Nephron (organoid): ENCODE measurements at regions not wholly inside any gene's neighbourhood (a gene's known extent, or its start where the extent isn't known, plus 50 kb on each side); places are given as distances from the start of the nearest gene placed in this dataset.

ENCODE experiments used
- H3K27ac Mint-ChIP-seq, 3 experiments: 2 replicates each; pipeline ENCODE4 v1.8.0; 2020; ENCODE audit warnings: mixed read lengths in 3 of 3, mild to moderate bottlenecking in 2 of 3, moderate library complexity in 1 of 3
- H3K27me3 Mint-ChIP-seq: 2 replicates; pipeline ENCODE4 v1.8.0; 2021; ENCODE audit warnings: low read depth, mild to moderate bottlenecking, moderate library complexity, mixed read lengths
- H3K36me3 Mint-ChIP-seq: 2 replicates; pipeline ENCODE4 v1.8.0; 2020; ENCODE audit warnings: low read depth, mixed read lengths
- H3K4me1 Mint-ChIP-seq: 2 replicates; pipeline ENCODE4 v1.8.0; 2020; ENCODE audit warnings: mixed read lengths
- H3K4me3 Mint-ChIP-seq, 3 experiments: 2 replicates each; pipeline ENCODE4 v1.8.0; 2020; ENCODE audit warnings: mild to moderate bottlenecking in 3 of 3, mixed read lengths in 3 of 3, moderate library complexity in 2 of 3
- H3K9me3 Mint-ChIP-seq: 2 replicates; pipeline ENCODE4 v1.8.0; 2020; ENCODE audit warnings: mixed read lengths
- TF ChIP-seq, protein P1 (sequence below), 3 experiments: fragments of 200-600 bp; sonication (generic); IDR thresholded peaks; one replicate each; pipeline ENCODE4 v1.5.0; 2021; ENCODE audit warnings: antibody characterized with exemption in 3 of 3; ENCODE audit not compliant: unreplicated experiment in 3 of 3

GRCh38 chr10:108392286-108392685 is 1227.8 kb upstream of the SORCS1 start:
- H3K4me3 Mint-ChIP-seq = no peak overlapping the region

DNA sequence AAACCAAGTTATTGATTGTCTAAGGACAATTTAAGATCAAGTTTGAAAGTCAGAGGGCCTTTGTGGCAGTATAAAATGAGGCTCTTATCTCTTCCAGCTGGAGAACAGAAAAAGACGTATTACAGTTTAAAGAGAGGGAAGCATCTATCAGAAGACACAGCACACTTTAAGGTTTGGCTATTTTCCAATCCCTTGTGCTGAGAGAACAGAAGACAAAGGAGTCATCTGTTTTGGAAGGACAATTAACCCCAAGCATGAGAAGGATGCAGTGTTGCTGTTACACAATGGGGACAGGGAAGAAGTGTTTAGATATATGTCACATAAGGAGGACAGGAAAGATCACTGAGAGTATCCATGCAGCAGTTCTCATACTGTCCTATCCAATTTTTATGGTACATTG is 1224.2 kb upstream of the SORCS1 start:
- Mint-ChIP-seq H3K4me1 (peaks cover 25% of the 10 kb centered on the region), H3K36me3 (no peaks in the 10 kb centered on the region), H3K27me3 (no peaks in the 10 kb centered on the region), H3K9me3 (no peaks in the 10 kb centered on the region), H3K27ac (peak overlapping the region in 2 of 3 experiments; percentile 7 to 21), H3K4me3 (no peak overlapping the region)
- TF ChIP-seq, protein P1, sequence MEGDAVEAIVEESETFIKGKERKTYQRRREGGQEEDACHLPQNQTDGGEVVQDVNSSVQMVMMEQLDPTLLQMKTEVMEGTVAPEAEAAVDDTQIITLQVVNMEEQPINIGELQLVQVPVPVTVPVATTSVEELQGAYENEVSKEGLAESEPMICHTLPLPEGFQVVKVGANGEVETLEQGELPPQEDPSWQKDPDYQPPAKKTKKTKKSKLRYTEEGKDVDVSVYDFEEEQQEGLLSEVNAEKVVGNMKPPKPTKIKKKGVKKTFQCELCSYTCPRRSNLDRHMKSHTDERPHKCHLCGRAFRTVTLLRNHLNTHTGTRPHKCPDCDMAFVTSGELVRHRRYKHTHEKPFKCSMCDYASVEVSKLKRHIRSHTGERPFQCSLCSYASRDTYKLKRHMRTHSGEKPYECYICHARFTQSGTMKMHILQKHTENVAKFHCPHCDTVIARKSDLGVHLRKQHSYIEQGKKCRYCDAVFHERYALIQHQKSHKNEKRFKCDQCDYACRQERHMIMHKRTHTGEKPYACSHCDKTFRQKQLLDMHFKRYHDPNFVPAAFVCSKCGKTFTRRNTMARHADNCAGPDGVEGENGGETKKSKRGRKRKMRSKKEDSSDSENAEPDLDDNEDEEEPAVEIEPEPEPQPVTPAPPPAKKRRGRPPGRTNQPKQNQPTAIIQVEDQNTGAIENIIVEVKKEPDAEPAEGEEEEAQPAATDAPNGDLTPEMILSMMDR (IDR thresholded peaks at IDR 0.05; ENCODE audit: unreplicated experiment in 3 of 3) = no peak

More at GRCh38 chr10:108392286-108392685, 1227.8 kb upstream of the SORCS1 start:
- Mint-ChIP-seq H3K9me3 (no peaks in the 10 kb centered on the region), H3K4me1 (peaks cover 24% of the 10 kb centered on the region), H3K27ac (no peak overlapping the region), H3K27me3 (no peaks in the 10 kb centered on the region), H3K36me3 (no peaks in the 10 kb centered on the region)
- TF ChIP-seq, protein P1 (IDR thresholded peaks at IDR 0.05; ENCODE audit: unreplicated experiment in 3 of 3) = no peak

GRCh38 chr10:108385963-108386362 is 1221.5 kb upstream of the SORCS1 start:
- TF ChIP-seq, protein P1 (IDR thresholded peaks at IDR 0.05; ENCODE audit: unreplicated experiment in 3 of 3) = no peak
- no peaks in the 10 kb centered on the region for H3K9me3 Mint-ChIP-seq
- H3K4me1 Mint-ChIP-seq = peaks cover 25% of the 10 kb centered on the region
- H3K36me3 Mint-ChIP-seq = no peaks in the 10 kb centered on the region
- no peaks in the 10 kb centered on the region for H3K27me3 Mint-ChIP-seq
- H3K4me3 Mint-ChIP-seq = no peak overlapping the region
- H3K27ac Mint-ChIP-seq = no peak overlapping the region

GRCh38 chr10:108384378-108384777 is 1219.9 kb upstream of the SORCS1 start:
- Mint-ChIP-seq H3K4me1 (peaks cover 18% of the 10 kb centered on the region), H3K36me3 (no peaks in the 10 kb centered on the region), H3K9me3 (no peaks in the 10 kb centered on the region), H3K27me3 (no peaks in the 10 kb centered on the region), H3K27ac (no peak overlapping the region), H3K4me3 (no peak overlapping the region)
- TF ChIP-seq, protein P1 (IDR thresholded peaks at IDR 0.05; ENCODE audit: unreplicated experiment in 3 of 3) = no peak

- Mint-ChIP-seq H3K27ac (no peak overlapping the region), H3K4me3 (no peak overlapping the region), H3K9me3 (peaks cover 2% of the 10 kb centered on the region), H3K4me1 (no peaks in the 10 kb centered on the region), H3K27me3 (no peaks in the 10 kb centered on the region), H3K36me3 (no peaks in the 10 kb centered on the region)
- TF ChIP-seq, protein P1 (IDR thresholded peaks at IDR 0.05; ENCODE audit: unreplicated experiment in 3 of 3) = no peak
Measured at GRCh38 chr10:108378779-108379178, 1214.3 kb upstream of the SORCS1 start.

- Mint-ChIP-seq H3K4me1 (no peaks in the 10 kb centered on the region), H3K4me3 (no peak overlapping the region), H3K36me3 (no peaks in the 10 kb centered on the region), H3K27me3 (no peaks in the 10 kb centered on the region), H3K9me3 (peaks cover 4% of the 10 kb centered on the region), H3K27ac (no peak overlapping the region)
- TF ChIP-seq, protein P1 (IDR thresholded peaks at IDR 0.05; ENCODE audit: unreplicated experiment in 3 of 3) = no peak
Measured at GRCh38 chr10:108375691-108376090, 1211.2 kb upstream of the SORCS1 start.
